SK-N-SH (cell line): ENCODE measurements at regions not wholly inside any gene's neighbourhood (a gene's known extent, or its start where the extent isn't known, plus 50 kb on each side); places are given as distances from the start of the nearest gene placed in this dataset.

ENCODE experiments used
- CTCF ChIP-seq: fragments of 200-600 bp; sonication (generic); IDR thresholded peaks from 2 replicates; pipeline ENCODE4 v1.6.1; 2017; ENCODE audit warnings: antibody characterized with exemption, mild to moderate bottlenecking, moderate library complexity
- EP300 ChIP-seq, 2 experiments: IDR thresholded peaks; 2 replicates each; pipeline versions ENCODE4 v1.4.0 to v1.6.1; 2012; ENCODE audit warnings: borderline replicate concordance in 1 of 2, low read depth in 1 of 2, low read length in 1 of 2
- FOXM1 ChIP-seq: IDR thresholded peaks from 2 replicates; pipeline ENCODE4 v1.4.0; 2012; ENCODE audit warnings: low read depth, mild to moderate bottlenecking
- MAX ChIP-seq: IDR thresholded peaks from 2 replicates; pipeline ENCODE4 v1.4.0; 2012; ENCODE audit warnings: low read depth
- MEF2A ChIP-seq: IDR thresholded peaks from 2 replicates; pipeline ENCODE4 v1.4.0; 2012; ENCODE audit warnings: low read depth, borderline replicate concordance
- POLR2AphosphoS5 ChIP-seq: IDR thresholded peaks from 2 replicates; pipeline ENCODE4 v1.6.1; 2012; ENCODE audit warnings: low read depth, low read length
- RAD21 ChIP-seq: IDR thresholded peaks from 2 replicates; pipeline ENCODE4 v1.6.1; 2012; ENCODE audit warnings: mild to moderate bottlenecking, low read length
- SMC3 ChIP-seq: IDR thresholded peaks from 2 replicates; pipeline ENCODE4 v1.6.1; 2012; ENCODE audit warnings: low read depth, low read length, improper control_type of control experiment
- TEAD4 ChIP-seq: IDR thresholded peaks from 2 replicates; pipeline ENCODE4 v1.4.0; 2012; ENCODE audit warnings: mild to moderate bottlenecking, borderline replicate concordance; ENCODE audit not compliant: insufficient read depth
- USF2 ChIP-seq: fragments of 150-350 bp; IDR thresholded peaks from 2 replicates; pipeline ENCODE4 v1.6.1; 2017; ENCODE audit warnings: antibody characterized with exemption, low read length, low read depth, borderline replicate concordance

GRCh38 chr12:24423611-24424010 lies 474.1 kb upstream of the SOX5 start:
- no peak for TF ChIP-seq TEAD4
- TF ChIP-seq EP300 (IDR thresholded peaks at IDR 0.05; ENCODE audit: borderline replicate concordance in 1 of 2, low read depth in 1 of 2, low read length in 1 of 2), result no peak
- no peak for TF ChIP-seq MAX
- no peak for TF ChIP-seq CTCF
- no peak for TF ChIP-seq SMC3
- no peak for TF ChIP-seq USF2
- TF ChIP-seq MEF2A, result no peak
- TF ChIP-seq RAD21, result no peak
- no peak for TF ChIP-seq POLR2AphosphoS5
- TF ChIP-seq FOXM1, result no peak
